ENCODE measurements at regions not wholly inside any gene's neighbourhood (a gene's known extent, or its start where the extent isn't known, plus 50 kb on each side); places are given as distances from the start of the nearest gene placed in this dataset.

DNA sequence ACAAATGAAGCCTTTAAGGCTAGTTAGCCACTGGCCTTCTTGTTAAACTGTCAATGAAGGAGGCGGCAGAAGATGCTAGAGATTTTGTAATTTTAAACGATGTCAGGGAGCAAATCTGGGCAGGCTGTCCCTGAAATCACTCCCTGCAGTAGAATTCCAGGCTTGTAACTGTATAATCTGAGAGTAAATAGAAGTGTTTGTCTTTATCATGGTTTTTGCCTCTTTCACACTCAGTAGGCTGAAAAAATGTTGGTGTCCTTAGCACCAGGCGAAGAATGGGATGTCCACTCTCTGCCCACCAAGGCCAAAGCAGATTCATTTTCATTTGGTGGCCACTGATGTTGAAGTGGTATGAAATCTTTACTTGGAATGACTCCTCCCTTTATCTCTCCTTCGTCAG is 136.9 kb upstream of the THSD7B start:
- Histone ChIP-seq H3K4ac (ENCODE audit: low read depth, low read length) (no peak overlapping the region), H3K4me1 (ENCODE audit: control insufficient read depth, low read depth, low read length) (no peaks in the 10 kb centered on the region), H2BK5ac (ENCODE audit: low read length) (no peak overlapping the region), H3K4me2 (ENCODE audit: low read length) (no peak overlapping the region), H3K9ac (ENCODE audit: low read length) (no peak overlapping the region), H3K36me3 (ENCODE audit: control insufficient read depth, insufficient read depth, low read length) (no peaks in the 10 kb centered on the region), H3K23ac (ENCODE audit: low read length) (no peak overlapping the region), H2AK5ac (ENCODE audit: low read length) (no peak overlapping the region), H4K8ac (ENCODE audit: low read depth, low read length) (no peak overlapping the region), H3K27me3 (ENCODE audit: insufficient read depth, low read length, poor library complexity) (no peaks in the 10 kb centered on the region), H2BK120ac (ENCODE audit: low read depth, low read length) (no peak overlapping the region), H3K56ac (ENCODE audit: low read length) (no peak overlapping the region), H3K79me2 (ENCODE audit: control insufficient read depth, insufficient read depth, low read length) (no peaks in the 10 kb centered on the region), H3K79me1 (ENCODE audit: low read length) (no peaks in the 10 kb centered on the region), H2BK15ac (replicated peaks; ENCODE audit: low read depth) (no peak overlapping the region), H4K5ac (ENCODE audit: low read length) (no peak overlapping the region), H3K27ac (ENCODE audit: low read depth, low read length) (no peak overlapping the region), H3K18ac (ENCODE audit: low read length) (no peak overlapping the region), H3K4me3 (ENCODE audit: low read length) (no peak overlapping the region)
- no CpG with 5 or more reads among the region's 4 CpGs for WGBS (ENCODE audit: extremely low coverage, insufficient coverage, low lambda C conversion rate)
- no peak for DNase-seq

DNA sequence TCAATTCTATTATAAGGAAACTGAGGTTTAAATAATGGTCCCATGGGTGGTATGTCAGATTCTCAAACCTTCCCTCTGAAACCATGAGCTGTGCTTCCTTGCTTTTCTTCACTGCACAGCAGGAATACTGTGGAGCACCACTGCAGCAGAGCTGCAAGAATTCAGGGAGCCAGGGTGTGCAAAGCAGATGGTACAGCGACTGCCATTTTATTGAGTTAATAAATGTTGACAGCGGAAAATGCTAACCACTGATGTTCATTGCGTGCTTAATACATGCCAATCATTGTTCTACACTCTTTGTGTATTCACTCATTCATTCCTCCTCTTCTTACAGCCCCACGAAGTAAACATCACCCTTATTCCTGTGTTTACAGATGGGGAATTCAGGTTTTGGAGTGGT is 152.2 kb upstream of the THSD7B start:
- Histone ChIP-seq H3K56ac (ENCODE audit: low read length) (no peak overlapping the region), H4K8ac (ENCODE audit: low read depth, low read length) (no peak overlapping the region), H2BK15ac (replicated peaks; ENCODE audit: low read depth) (no peak overlapping the region), H3K4me2 (ENCODE audit: low read length) (no peak overlapping the region), H2BK5ac (ENCODE audit: low read length) (no peak overlapping the region), H3K18ac (ENCODE audit: low read length) (no peak overlapping the region), H3K9ac (ENCODE audit: low read length) (no peak overlapping the region), H2AK5ac (ENCODE audit: low read length) (no peak overlapping the region), H3K27me3 (ENCODE audit: insufficient read depth, low read length, poor library complexity) (no peaks in the 10 kb centered on the region), H3K4me3 (ENCODE audit: low read length) (no peak overlapping the region), H3K79me2 (ENCODE audit: control insufficient read depth, insufficient read depth, low read length) (no peaks in the 10 kb centered on the region), H4K5ac (ENCODE audit: low read length) (no peak overlapping the region), H3K27ac (ENCODE audit: low read depth, low read length) (no peak overlapping the region), H3K4me1 (ENCODE audit: control insufficient read depth, low read depth, low read length) (no peaks in the 10 kb centered on the region), H2BK120ac (ENCODE audit: low read depth, low read length) (no peak overlapping the region), H3K23ac (ENCODE audit: low read length) (no peak overlapping the region), H3K36me3 (ENCODE audit: control insufficient read depth, insufficient read depth, low read length) (no peaks in the 10 kb centered on the region), H3K4ac (ENCODE audit: low read depth, low read length) (no peak overlapping the region), H3K79me1 (ENCODE audit: low read length) (no peaks in the 10 kb centered on the region)
- DNase-seq: no peak
- no CpG with 5 or more reads among the region's 4 CpGs for WGBS (ENCODE audit: extremely low coverage, insufficient coverage, low lambda C conversion rate)

DNA sequence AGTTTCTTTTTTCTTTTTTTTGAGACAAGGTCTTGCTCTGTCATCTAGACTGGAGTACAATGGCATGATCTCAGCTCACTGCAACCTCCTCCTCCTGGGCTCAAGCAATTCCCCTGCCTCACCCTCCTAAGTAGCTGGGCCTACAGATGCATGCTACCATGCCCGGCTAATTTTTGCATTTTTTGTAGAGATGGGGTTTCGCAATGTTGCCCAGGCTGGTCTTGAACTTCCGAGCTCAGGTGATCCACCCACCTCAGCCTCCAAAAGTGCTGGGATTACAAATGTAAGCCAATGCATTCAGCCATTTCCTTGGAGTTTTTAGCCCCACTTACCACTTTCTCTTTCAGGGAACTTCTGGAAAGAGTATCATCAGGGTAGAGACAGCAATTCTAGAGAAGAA is 153.3 kb upstream of the THSD7B start:
- H3K4ac ChIP-seq (ENCODE audit: low read depth, low read length): no peak overlapping the region
- no peaks in the 10 kb centered on the region for H3K4me1 ChIP-seq (ENCODE audit: control insufficient read depth, low read depth, low read length)
- no peak overlapping the region for H3K9ac ChIP-seq (ENCODE audit: low read length)
- no peaks in the 10 kb centered on the region for H3K36me3 ChIP-seq (ENCODE audit: control insufficient read depth, insufficient read depth, low read length)
- H3K4me2 ChIP-seq (ENCODE audit: low read length): no peak overlapping the region
- H4K8ac ChIP-seq (ENCODE audit: low read depth, low read length): no peak overlapping the region
- no peak overlapping the region for H3K4me3 ChIP-seq (ENCODE audit: low read length)
- H3K79me2 ChIP-seq (ENCODE audit: control insufficient read depth, insufficient read depth, low read length): no peaks in the 10 kb centered on the region
- no peak overlapping the region for H2BK5ac ChIP-seq (ENCODE audit: low read length)
- DNase-seq: no peak
- WGBS (ENCODE audit: extremely low coverage, insufficient coverage, low lambda C conversion rate): no CpG with 5 or more reads among the region's 3 CpGs
- H3K79me1 ChIP-seq (ENCODE audit: low read length): no peaks in the 10 kb centered on the region
- H3K18ac ChIP-seq (ENCODE audit: low read length): no peak overlapping the region
- H3K23ac ChIP-seq (ENCODE audit: low read length): no peak overlapping the region
- H4K5ac ChIP-seq (ENCODE audit: low read length): no peak overlapping the region
- no peak overlapping the region for H3K56ac ChIP-seq (ENCODE audit: low read length)
- H2BK15ac ChIP-seq (replicated peaks; ENCODE audit: low read depth): no peak overlapping the region
- no peak overlapping the region for H3K27ac ChIP-seq (ENCODE audit: low read depth, low read length)
- no peak overlapping the region for H2BK120ac ChIP-seq (ENCODE audit: low read depth, low read length)
- no peak overlapping the region for H2AK5ac ChIP-seq (ENCODE audit: low read length)
- no peaks in the 10 kb centered on the region for H3K27me3 ChIP-seq (ENCODE audit: insufficient read depth, low read length, poor library complexity)

DNA sequence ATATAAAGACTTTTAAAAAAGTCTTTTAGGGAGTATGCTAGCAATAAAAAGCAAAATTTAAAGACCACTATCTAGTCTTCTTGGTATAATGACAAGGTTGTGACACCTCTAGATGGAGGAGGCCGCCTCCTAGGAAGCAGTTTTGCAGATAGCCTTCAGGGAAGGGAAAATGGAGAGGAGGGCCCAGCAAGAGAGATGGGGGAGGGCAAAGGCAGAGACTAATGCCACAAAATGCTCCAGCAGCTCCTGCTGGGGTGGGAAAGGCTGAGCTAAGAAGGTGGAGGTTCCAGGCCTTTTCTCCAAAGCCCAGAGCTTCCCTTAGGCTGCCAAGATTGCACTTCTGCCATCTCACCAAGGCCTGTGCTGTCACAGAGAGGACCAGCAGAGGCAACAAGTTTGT is 153.9 kb upstream of the THSD7B start:
- no peak overlapping the region for H3K9ac ChIP-seq (ENCODE audit: low read length)
- no CpG with 5 or more reads among the region's 1 CpG for WGBS (ENCODE audit: extremely low coverage, insufficient coverage, low lambda C conversion rate)
- no peak overlapping the region for H3K23ac ChIP-seq (ENCODE audit: low read length)
- H4K8ac ChIP-seq (ENCODE audit: low read depth, low read length): no peak overlapping the region
- no peaks in the 10 kb centered on the region for H3K79me1 ChIP-seq (ENCODE audit: low read length)
- no peak overlapping the region for H3K27ac ChIP-seq (ENCODE audit: low read depth, low read length)
- no peak overlapping the region for H3K4ac ChIP-seq (ENCODE audit: low read depth, low read length)
- no peaks in the 10 kb centered on the region for H3K27me3 ChIP-seq (ENCODE audit: insufficient read depth, low read length, poor library complexity)
- DNase-seq: peak; percentile 61
- H3K36me3 ChIP-seq (ENCODE audit: control insufficient read depth, insufficient read depth, low read length): no peaks in the 10 kb centered on the region
- no peak overlapping the region for H2AK5ac ChIP-seq (ENCODE audit: low read length)
- H2BK5ac ChIP-seq (ENCODE audit: low read length): no peak overlapping the region
- no peak overlapping the region for H3K56ac ChIP-seq (ENCODE audit: low read length)
- H3K18ac ChIP-seq (ENCODE audit: low read length): no peak overlapping the region
- H2BK120ac ChIP-seq (ENCODE audit: low read depth, low read length): no peak overlapping the region
- no peak overlapping the region for H4K5ac ChIP-seq (ENCODE audit: low read length)
- H3K4me3 ChIP-seq (ENCODE audit: low read length): no peak overlapping the region
- H3K4me1 ChIP-seq (ENCODE audit: control insufficient read depth, low read depth, low read length): no peaks in the 10 kb centered on the region
- H2BK15ac ChIP-seq (replicated peaks; ENCODE audit: low read depth): no peak overlapping the region
- H3K4me2 ChIP-seq (ENCODE audit: low read length): no peak overlapping the region
- H3K79me2 ChIP-seq (ENCODE audit: control insufficient read depth, insufficient read depth, low read length): no peaks in the 10 kb centered on the region

DNA sequence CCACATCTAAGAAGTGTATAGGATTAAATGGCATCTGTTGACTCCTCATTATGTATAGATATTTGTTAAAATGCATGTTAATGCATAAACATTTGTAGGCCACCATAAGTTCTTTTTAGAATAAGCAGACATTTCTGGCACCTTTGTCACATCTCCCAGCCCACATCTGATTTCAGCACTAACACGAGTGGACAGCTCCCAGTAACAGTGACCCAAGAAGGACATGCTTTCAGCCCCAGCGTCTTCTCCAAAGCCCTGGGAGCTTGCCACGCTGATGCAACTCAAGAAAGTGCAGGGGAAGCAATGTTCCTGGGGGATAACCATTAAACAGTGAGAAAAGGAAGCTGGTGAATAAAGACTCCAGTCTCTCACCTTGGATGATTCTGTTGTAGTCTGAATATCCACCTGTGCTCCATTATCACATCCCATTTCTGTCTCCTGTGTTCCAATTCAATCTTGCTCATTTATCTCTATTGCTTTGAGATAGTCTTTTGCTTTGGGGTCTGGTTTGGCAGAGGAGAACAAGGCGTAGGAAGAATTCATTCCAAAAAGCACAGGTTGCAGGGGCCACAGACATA is 182.6 kb upstream of the THSD7B start:
- Histone ChIP-seq H3K79me1 (ENCODE audit: low read length) (no peaks in the 10 kb centered on the region), H3K56ac (ENCODE audit: low read length) (no peak overlapping the region), H2AK5ac (ENCODE audit: low read length) (no peak overlapping the region), H3K4ac (ENCODE audit: low read depth, low read length) (no peak overlapping the region), H2BK120ac (ENCODE audit: low read depth, low read length) (no peak overlapping the region), H3K27ac (ENCODE audit: low read depth, low read length) (no peak overlapping the region), H4K8ac (ENCODE audit: low read depth, low read length) (no peak overlapping the region), H3K4me3 (ENCODE audit: low read length) (no peak overlapping the region), H3K79me2 (ENCODE audit: control insufficient read depth, insufficient read depth, low read length) (no peaks in the 10 kb centered on the region), H2BK5ac (ENCODE audit: low read length) (no peak overlapping the region), H3K27me3 (ENCODE audit: insufficient read depth, low read length, poor library complexity) (no peaks in the 10 kb centered on the region), H4K5ac (ENCODE audit: low read length) (no peak overlapping the region), H3K36me3 (ENCODE audit: control insufficient read depth, insufficient read depth, low read length) (no peaks in the 10 kb centered on the region), H2BK15ac (replicated peaks; ENCODE audit: low read depth) (no peak overlapping the region), H3K18ac (ENCODE audit: low read length) (no peak overlapping the region), H3K23ac (ENCODE audit: low read length) (no peak overlapping the region), H3K9ac (ENCODE audit: low read length) (no peak overlapping the region), H3K4me1 (ENCODE audit: control insufficient read depth, low read depth, low read length) (no peaks in the 10 kb centered on the region), H3K4me2 (ENCODE audit: low read length) (no peak overlapping the region)
- DNase-seq: peak; percentile 69
- WGBS (ENCODE audit: extremely low coverage, insufficient coverage, low lambda C conversion rate): no CpG with 5 or more reads among the region's 4 CpGs

DNA sequence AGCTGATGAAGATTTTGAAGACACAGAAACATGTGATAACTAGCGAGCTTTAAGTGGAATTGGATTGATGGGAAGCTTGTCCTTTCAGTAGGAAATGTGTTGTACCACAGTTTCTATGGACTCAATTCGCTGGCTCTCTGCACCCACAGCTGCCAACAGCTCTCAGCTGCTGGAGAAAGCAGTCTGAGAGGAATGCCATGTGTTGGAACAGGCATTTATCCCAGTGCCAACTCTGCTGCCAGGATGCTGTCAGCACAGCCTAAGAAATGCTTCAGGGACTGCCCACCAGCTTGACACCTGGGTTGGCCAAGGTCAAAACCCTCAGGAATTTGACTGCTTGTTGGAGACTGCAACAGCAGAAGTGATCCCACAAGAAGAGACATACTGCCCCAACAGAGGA is 193.0 kb upstream of the THSD7B start:
- Histone ChIP-seq H2AK5ac (ENCODE audit: low read length) (no peak overlapping the region), H3K23ac (ENCODE audit: low read length) (no peak overlapping the region), H3K4me1 (ENCODE audit: control insufficient read depth, low read depth, low read length) (no peaks in the 10 kb centered on the region), H4K8ac (ENCODE audit: low read depth, low read length) (no peak overlapping the region), H4K5ac (ENCODE audit: low read length) (no peak overlapping the region), H3K4me2 (ENCODE audit: low read length) (no peak overlapping the region), H3K79me2 (ENCODE audit: control insufficient read depth, insufficient read depth, low read length) (no peaks in the 10 kb centered on the region), H3K56ac (ENCODE audit: low read length) (no peak overlapping the region), H2BK120ac (ENCODE audit: low read depth, low read length) (no peak overlapping the region), H3K36me3 (ENCODE audit: control insufficient read depth, insufficient read depth, low read length) (no peaks in the 10 kb centered on the region), H3K27me3 (ENCODE audit: insufficient read depth, low read length, poor library complexity) (no peaks in the 10 kb centered on the region), H3K4ac (ENCODE audit: low read depth, low read length) (no peak overlapping the region), H3K79me1 (ENCODE audit: low read length) (no peaks in the 10 kb centered on the region), H3K27ac (ENCODE audit: low read depth, low read length) (no peak overlapping the region), H2BK5ac (ENCODE audit: low read length) (no peak overlapping the region), H2BK15ac (replicated peaks; ENCODE audit: low read depth) (no peak overlapping the region), H3K9ac (ENCODE audit: low read length) (no peak overlapping the region), H3K18ac (ENCODE audit: low read length) (no peak overlapping the region), H3K4me3 (ENCODE audit: low read length) (no peak overlapping the region)
- no CpG with 5 or more reads among the region's 2 CpGs for WGBS (ENCODE audit: extremely low coverage, insufficient coverage, low lambda C conversion rate)
- no peak for DNase-seq
